Neuronal stem cell (in vitro differentiated cells): ENCODE measurements at regions not wholly inside any gene's neighbourhood (a gene's known extent, or its start where the extent isn't known, plus 50 kb on each side); places are given as distances from the start of the nearest gene placed in this dataset.

Experiments
- DNase-seq: peaks from one replicate; pipeline ENCODE4 v3.0.0-alpha.2; 2013; ENCODE audit warnings: low spot score
- H2AFZ ChIP-seq: one replicate; pipeline ENCODE4 v1.6.1; 2013; ENCODE audit warnings: mild to moderate bottlenecking, low read length, inconsistent platforms
- H2AK5ac ChIP-seq: 2 replicates; pipeline ENCODE4 v1.6.1; 2013; ENCODE audit warnings: low read depth, mild to moderate bottlenecking, inconsistent platforms, low read length, moderate library complexity, mixed read lengths
- H2BK120ac ChIP-seq: 2 replicates; pipeline ENCODE4 v1.6.1; 2013; ENCODE audit warnings: low read depth, mild to moderate bottlenecking, inconsistent platforms, low read length, moderate library complexity, mixed read lengths
- H2BK12ac ChIP-seq: one replicate; pipeline ENCODE4 v1.6.1; 2013; ENCODE audit warnings: low read length, inconsistent platforms
- H2BK15ac ChIP-seq: 2 replicates; pipeline ENCODE4 v1.6.1; 2013; ENCODE audit warnings: mild to moderate bottlenecking, low read length, inconsistent platforms, mixed read lengths
- H2BK5ac ChIP-seq: one replicate; pipeline ENCODE4 v1.6.1; 2013; ENCODE audit warnings: inconsistent platforms, mild to moderate bottlenecking, low read length, moderate library complexity
- H3K14ac ChIP-seq: one replicate; pipeline ENCODE4 v1.6.1; 2013; ENCODE audit warnings: low read length, inconsistent platforms
- H3K18ac ChIP-seq: 2 replicates; pipeline ENCODE4 v1.6.1; 2013; ENCODE audit warnings: low read length, inconsistent platforms
- H3K23ac ChIP-seq: 2 replicates; pipeline ENCODE4 v1.6.1; 2013; ENCODE audit warnings: low read depth, mild to moderate bottlenecking, mixed read lengths, low read length, inconsistent platforms; ENCODE audit not compliant: poor library complexity
- H3K27ac ChIP-seq: replicated peaks from 3 replicates; pipeline ENCODE4 v1.5.1; 2013; ENCODE audit warnings: low read length, inconsistent platforms
- H3K27me3 ChIP-seq, 3 experiments: 2 replicates each; pipeline ENCODE4 v1.6.1; 2013; ENCODE audit warnings: low read length in 3 of 3, mild to moderate bottlenecking in 2 of 3, inconsistent platforms in 1 of 3, low read depth in 1 of 3, mixed read lengths in 1 of 3, moderate library complexity in 1 of 3; ENCODE audit not compliant: control insufficient read depth in 3 of 3, insufficient read depth in 3 of 3
- H3K36me3 ChIP-seq, 2 donors: replicated peaks in 1 of 2; 2 replicates each; pipeline ENCODE4 v1.6.1; 2013; ENCODE audit warnings: low read length in 2 of 2; ENCODE audit not compliant: control insufficient read depth in 2 of 2, insufficient read depth in 2 of 2
- H3K4ac ChIP-seq: 2 replicates; pipeline ENCODE4 v1.6.1; 2013; ENCODE audit warnings: inconsistent platforms, mild to moderate bottlenecking, low read length, moderate library complexity
- H3K4me1 ChIP-seq, 2 donors: 1 replicate in 1 of 2; 2 replicates in 1 of 2; pipeline ENCODE4 v1.6.1; 2013; ENCODE audit warnings: low read length in 2 of 2, low read depth in 1 of 2; ENCODE audit not compliant: control insufficient read depth in 2 of 2, insufficient read depth in 1 of 2
- H3K4me2 ChIP-seq: one replicate; pipeline ENCODE4 v1.6.1; 2013; ENCODE audit warnings: mild to moderate bottlenecking, low read length, inconsistent platforms; ENCODE audit not compliant: insufficient read depth, poor library complexity, severe bottlenecking
- H3K4me3 ChIP-seq, 2 donors: 2 replicates each; pipeline ENCODE4 v1.5.1; 2013; ENCODE audit warnings: low read length in 2 of 2, mild to moderate bottlenecking in 2 of 2, inconsistent platforms in 1 of 2, moderate library complexity in 1 of 2
- H3K79me1 ChIP-seq: one replicate; pipeline ENCODE4 v1.6.1; 2013; ENCODE audit warnings: low read depth, mild to moderate bottlenecking, inconsistent platforms, low read length, moderate library complexity
- H3K9ac ChIP-seq: one replicate; pipeline ENCODE4 v1.6.1; 2013; ENCODE audit warnings: mild to moderate bottlenecking, low read depth, low read length, inconsistent platforms; ENCODE audit not compliant: poor library complexity
- H3K9me3 ChIP-seq, 2 donors: replicated peaks in 1 of 2; 2 replicates each; pipeline versions ENCODE3 to v1.6.1; 2013; ENCODE audit warnings: low read length in 2 of 2, mild to moderate bottlenecking in 2 of 2, inconsistent platforms in 1 of 2, low read depth in 1 of 2, mixed read lengths in 1 of 2, moderate library complexity in 1 of 2; ENCODE audit not compliant: control insufficient read depth in 2 of 2, insufficient read depth in 1 of 2
- H4K8ac ChIP-seq: one replicate; pipeline ENCODE4 v1.6.1; 2013; ENCODE audit warnings: low read depth, mild to moderate bottlenecking, inconsistent platforms, low read length, moderate library complexity
- H4K91ac ChIP-seq: one replicate; pipeline ENCODE4 v1.6.1; 2013; ENCODE audit warnings: low read length, low read depth, mild to moderate bottlenecking, inconsistent platforms; ENCODE audit not compliant: poor library complexity
- WGBS, 2 donors: extraction: QIAGEN DNeasy Blood & Tissue Kit; methylation state at CpG; one replicate each; pipeline ENCODE4 v1.1.7; 2013; ENCODE audit warnings: missing lambda C conversion rate in 2 of 2, mixed read lengths in 1 of 2; ENCODE audit not compliant: insufficient read length in 2 of 2, insufficient replicate concordance in 1 of 2; ENCODE audit errors: extremely low coverage in 2 of 2; 5-methylcytosine and 5-hydroxymethylcytosine counted together

DNA sequence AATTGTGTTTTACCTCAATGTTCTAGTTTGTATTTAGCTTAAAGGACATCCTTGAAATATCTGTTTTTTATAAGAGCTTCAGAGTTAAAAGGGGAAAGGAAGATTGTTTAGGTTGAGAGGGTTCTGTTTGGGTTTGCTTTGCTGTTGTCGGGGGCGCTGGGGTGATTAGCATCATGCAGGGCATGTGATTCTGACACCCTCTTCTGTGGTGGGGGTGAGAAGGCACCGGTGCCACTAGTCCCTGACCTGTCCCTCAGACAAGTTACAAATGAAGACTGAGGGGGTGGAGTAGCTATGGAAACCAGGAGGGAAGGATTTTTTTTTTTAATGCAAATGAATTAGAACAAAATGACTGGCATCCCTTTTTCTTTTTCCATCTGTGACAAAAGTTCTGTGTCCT is 291.3 kb downstream of the RPAP3 start:
- no peak overlapping the region for H2AFZ ChIP-seq
- H2AK5ac ChIP-seq, result no peak overlapping the region
- H2BK12ac ChIP-seq, result no peak overlapping the region
- peaks cover 0 to 2% of the 10 kb centered on the region in 2 donors for H3K9me3 ChIP-seq
- H3K4ac ChIP-seq, result no peak overlapping the region
- no peaks in the 10 kb centered on the region for H3K79me1 ChIP-seq
- WGBS, 2 donors, result no CpG with 5 or more reads among the region's 3 CpGs
- H3K4me1 ChIP-seq, result peaks cover 0 to 7% of the 10 kb centered on the region in 2 donors
- no peak overlapping the region for H3K4me2 ChIP-seq
- H4K8ac ChIP-seq, result no peak overlapping the region
- H3K14ac ChIP-seq, result no peak overlapping the region
- DNase-seq, result no peak
- no peak overlapping the region for H2BK15ac ChIP-seq
- no peak overlapping the region for H4K91ac ChIP-seq
- H3K18ac ChIP-seq, result no peak overlapping the region
- H3K27me3 ChIP-seq, result no peaks in the 10 kb centered on the region
- H3K27ac ChIP-seq, result no peak overlapping the region
- H3K4me3 ChIP-seq, result no peak overlapping the region
- H3K9ac ChIP-seq, result no peak overlapping the region
- H3K36me3 ChIP-seq, result no peaks in the 10 kb centered on the region
- H3K23ac ChIP-seq, result no peak overlapping the region
- no peak overlapping the region for H2BK120ac ChIP-seq
- no peak overlapping the region for H2BK5ac ChIP-seq

DNA sequence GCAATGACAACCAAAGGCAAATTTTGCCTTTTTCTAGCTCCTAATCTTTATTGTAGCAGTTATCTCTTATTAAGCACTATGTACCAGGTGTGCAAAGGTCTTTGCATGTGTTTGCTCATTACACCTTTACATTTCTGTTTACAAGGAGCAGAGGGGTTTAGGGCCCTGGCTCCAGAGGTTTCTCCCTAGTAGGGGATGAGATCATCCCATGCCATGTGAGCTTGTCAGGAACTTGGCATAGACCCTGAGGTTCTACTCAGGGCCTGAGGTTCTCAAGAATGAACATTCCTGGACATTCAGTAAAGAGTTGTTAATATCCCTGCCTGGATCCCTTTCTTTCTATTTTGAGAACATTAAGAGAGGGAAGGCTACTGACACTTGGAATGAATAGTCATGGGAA is 292.0 kb downstream of the RPAP3 start:
- no peak overlapping the region for H2AFZ ChIP-seq
- no peak overlapping the region for H3K4me2 ChIP-seq
- no peak overlapping the region for H2BK120ac ChIP-seq
- no peak overlapping the region for H3K4ac ChIP-seq
- no peak overlapping the region for H3K18ac ChIP-seq
- H3K9me3 ChIP-seq, result peaks cover 0 to 2% of the 10 kb centered on the region in 2 donors
- H3K23ac ChIP-seq, result no peak overlapping the region
- no peaks in the 10 kb centered on the region for H3K27me3 ChIP-seq
- no peak overlapping the region for H3K14ac ChIP-seq
- no peak for DNase-seq
- H2AK5ac ChIP-seq, result no peak overlapping the region
- H2BK15ac ChIP-seq, result no peak overlapping the region
- H2BK12ac ChIP-seq, result no peak overlapping the region
- peaks cover 0 to 7% of the 10 kb centered on the region in 2 donors for H3K4me1 ChIP-seq
- no peaks in the 10 kb centered on the region for H3K36me3 ChIP-seq
- H3K27ac ChIP-seq, result no peak overlapping the region
- no peak overlapping the region for H4K8ac ChIP-seq
- H3K4me3 ChIP-seq, result no peak overlapping the region
- no peak overlapping the region for H2BK5ac ChIP-seq
- H4K91ac ChIP-seq, result no peak overlapping the region
- no peaks in the 10 kb centered on the region for H3K79me1 ChIP-seq
- no peak overlapping the region for H3K9ac ChIP-seq

DNA sequence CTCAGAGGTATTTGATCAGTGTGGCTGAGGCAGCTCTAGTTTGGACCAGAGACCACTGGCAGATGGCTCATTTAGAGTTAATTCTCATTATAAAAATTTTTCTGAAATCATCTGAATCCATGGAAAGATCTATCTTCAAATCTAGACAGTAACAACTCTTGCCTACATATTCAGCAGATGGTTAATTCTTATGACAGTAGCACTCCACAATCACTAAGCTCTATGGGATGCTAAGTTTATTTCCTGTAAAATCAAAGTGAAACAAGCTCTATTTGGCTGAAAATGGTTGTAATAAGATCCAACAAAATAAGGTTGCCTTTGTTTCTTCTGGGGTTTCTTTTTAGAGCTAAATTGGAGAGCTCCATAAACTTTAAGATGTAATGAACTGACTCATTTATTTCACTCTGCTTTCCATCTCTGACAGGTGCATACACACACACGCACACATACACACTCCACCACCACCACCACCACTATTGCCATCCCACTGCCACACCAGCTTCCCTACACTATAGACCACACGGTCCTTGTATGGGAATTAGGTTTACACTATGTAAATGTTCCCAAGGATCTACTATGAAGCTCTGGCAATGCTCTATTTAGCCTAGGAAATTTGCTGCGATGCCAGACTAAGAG is 293.1 kb downstream of the RPAP3 start:
- no peak overlapping the region for H2AFZ ChIP-seq
- H3K23ac ChIP-seq, result no peak overlapping the region
- no peaks in the 10 kb centered on the region for H3K79me1 ChIP-seq
- H3K36me3 ChIP-seq, result no peaks in the 10 kb centered on the region
- no peak overlapping the region for H3K27ac ChIP-seq
- H2BK120ac ChIP-seq, result no peak overlapping the region
- no peak overlapping the region for H4K8ac ChIP-seq
- H2BK5ac ChIP-seq, result no peak overlapping the region
- H3K4ac ChIP-seq, result no peak overlapping the region
- no peak overlapping the region for H2AK5ac ChIP-seq
- H2BK12ac ChIP-seq, result no peak overlapping the region
- no peak overlapping the region for H3K4me2 ChIP-seq
- H3K27me3 ChIP-seq, result no peaks in the 10 kb centered on the region
- H3K18ac ChIP-seq, result no peak overlapping the region
- H3K4me1 ChIP-seq, result peaks cover 0 to 7% of the 10 kb centered on the region in 2 donors
- no peak overlapping the region for H2BK15ac ChIP-seq
- H3K9ac ChIP-seq, result no peak overlapping the region
- no CpG with 5 or more reads among the region's 3 CpGs for WGBS, 2 donors
- no peak overlapping the region for H3K14ac ChIP-seq
- peaks cover 0 to 2% of the 10 kb centered on the region in 2 donors for H3K9me3 ChIP-seq
- H4K91ac ChIP-seq, result no peak overlapping the region
- no peak for DNase-seq
- H3K4me3 ChIP-seq, result no peak overlapping the region

DNA sequence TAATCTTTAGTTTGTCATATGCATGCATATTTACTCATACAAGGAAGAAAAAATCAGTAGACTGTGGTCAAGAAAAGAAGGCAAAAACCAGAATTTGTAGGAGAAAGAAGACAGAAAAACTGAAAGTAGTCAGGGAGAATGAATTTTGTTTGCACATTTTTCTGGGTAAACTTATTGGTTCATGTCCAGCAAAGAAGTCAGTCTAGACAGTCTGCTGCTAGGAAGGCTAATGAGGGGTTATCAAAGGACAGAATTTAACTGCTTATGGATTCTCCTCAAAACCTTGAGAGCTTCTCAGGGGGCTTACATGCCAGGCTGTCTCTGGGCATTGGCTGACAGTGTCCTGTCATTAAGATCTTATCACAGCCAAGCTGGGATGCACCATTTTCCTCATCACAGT is 293.9 kb downstream of the RPAP3 start:
- Histone ChIP-seq H2BK12ac (no peak overlapping the region), H2AFZ (no peak overlapping the region), H2BK5ac (no peak overlapping the region), H3K4me3 (no peak overlapping the region), H3K27ac (no peak overlapping the region), H2BK120ac (no peak overlapping the region), H4K91ac (no peak overlapping the region), H3K9ac (no peak overlapping the region), H2BK15ac (no peak overlapping the region), H2AK5ac (no peak overlapping the region), H3K18ac (no peak overlapping the region), H3K14ac (no peak overlapping the region), H3K4ac (no peak overlapping the region), H3K23ac (no peak overlapping the region), H3K4me1 (peaks cover 0 to 7% of the 10 kb centered on the region in 2 donors), H3K4me2 (no peak overlapping the region), H3K9me3 (peaks cover 0 to 2% of the 10 kb centered on the region in 2 donors), H3K27me3 (no peaks in the 10 kb centered on the region), H3K79me1 (no peaks in the 10 kb centered on the region), H4K8ac (no peak overlapping the region), H3K36me3 (no peaks in the 10 kb centered on the region)
- DNase-seq, result no peak
